Cardiac septum (tissue), 1 donor: ENCODE measurements at regions not wholly inside any gene's neighbourhood (a gene's known extent, or its start where the extent isn't known, plus 50 kb on each side); places are given as distances from the start of the nearest gene placed in this dataset.

Source experiments
- DNase-seq: peaks from one replicate; pipeline ENCODE4 v3.0.0-alpha.2; 2020; ENCODE audit warnings: low spot score
- intact Hi-C: fragments of 100-400 bp; cut with DNase I; formaldehyde crosslinking; loops from one replicate; pipeline ENCODE4 v1.14.0; 2022
- donor health status: DM: no; HTN: no; CAD: no.

- DNase-seq = no peak
- intact Hi-C loops = no loop called here
Measured at GRCh38 chr5:67437905-67438845, 241.6 kb upstream of the CD180 start.

GRCh38 chr5:67435032-67435431 is 238.4 kb upstream of the CD180 start:
- no peak for DNase-seq
- intact Hi-C loops = no loop called here

GRCh38 chr5:67434466-67434865 is 237.9 kb upstream of the CD180 start:
- no peak for DNase-seq
- intact Hi-C loops = no loop called here

- no peak for DNase-seq
- intact Hi-C loops = no loop called here
Measured at GRCh38 chr5:67432606-67433005, 236.0 kb upstream of the CD180 start.

DNA sequence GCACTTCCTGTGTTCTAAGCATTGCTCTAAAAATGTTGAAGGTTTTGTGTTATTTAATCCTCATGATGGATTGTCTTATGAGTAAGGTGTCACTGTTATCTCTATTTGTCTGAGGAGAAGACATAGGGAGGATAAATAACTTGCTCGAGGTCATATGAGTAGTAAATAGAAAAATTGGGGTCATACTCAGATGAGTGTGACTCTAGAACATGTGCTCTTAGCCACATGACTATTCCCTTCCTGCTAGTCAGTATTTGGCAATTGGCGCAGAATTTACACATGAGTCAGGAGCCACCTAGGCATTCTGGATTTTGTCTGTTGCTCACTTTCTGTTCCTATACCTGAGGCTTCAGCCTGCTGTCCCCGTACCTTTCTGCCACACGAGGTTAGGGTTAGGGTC is 234.6 kb upstream of the CD180 start:
- intact Hi-C loops = no loop called here

GRCh38 chr5:67427850-67428298 is 231.3 kb upstream of the CD180 start:
- no peak for DNase-seq
- intact Hi-C loops = no loop called here

More for the DNA sequence above, 234.6 kb upstream of the CD180 start:
- DNase-seq = no peak

DNA sequence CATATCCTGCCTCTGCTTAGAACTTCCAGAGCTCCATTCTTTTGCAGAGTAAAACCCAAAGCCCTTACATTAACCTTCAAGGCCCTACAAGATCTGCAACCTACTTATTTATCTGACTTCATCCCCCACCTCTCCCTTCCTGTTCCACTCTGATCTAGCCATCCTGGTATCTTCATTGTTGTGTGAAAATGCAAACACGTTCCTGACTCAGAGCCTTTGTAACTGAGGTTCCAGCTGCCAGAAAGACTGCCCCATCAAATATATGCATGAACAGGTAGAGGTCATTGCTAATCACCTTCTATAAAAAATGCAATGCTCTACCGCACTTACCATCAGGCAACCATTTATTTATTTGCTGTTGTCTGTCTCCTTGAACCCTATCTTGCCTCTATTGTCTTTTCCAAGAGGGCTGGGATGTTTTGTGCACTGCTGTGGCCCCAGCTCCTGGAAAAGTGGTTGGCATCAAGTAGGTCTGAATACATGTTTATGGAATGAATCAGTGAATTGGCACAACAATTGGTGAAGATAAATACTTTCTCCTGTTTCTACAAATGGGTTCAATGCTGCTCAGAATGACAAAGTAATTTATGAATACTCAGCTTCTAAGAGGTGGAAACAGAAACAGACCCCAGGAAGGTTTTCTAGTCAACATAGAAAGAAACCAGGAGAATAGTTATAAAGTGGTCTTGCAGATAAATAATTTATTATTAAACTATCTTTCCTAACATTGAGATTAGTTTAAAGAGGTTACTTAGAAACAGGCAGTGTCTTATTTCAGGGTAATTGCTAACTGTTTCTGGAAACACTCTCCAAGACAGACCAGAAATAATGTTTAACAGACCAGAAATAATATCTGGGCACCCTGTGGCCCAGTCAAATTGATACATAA is 230.6 kb upstream of the CD180 start:
- no peak for DNase-seq
- intact Hi-C loops = no loop called here

DNA sequence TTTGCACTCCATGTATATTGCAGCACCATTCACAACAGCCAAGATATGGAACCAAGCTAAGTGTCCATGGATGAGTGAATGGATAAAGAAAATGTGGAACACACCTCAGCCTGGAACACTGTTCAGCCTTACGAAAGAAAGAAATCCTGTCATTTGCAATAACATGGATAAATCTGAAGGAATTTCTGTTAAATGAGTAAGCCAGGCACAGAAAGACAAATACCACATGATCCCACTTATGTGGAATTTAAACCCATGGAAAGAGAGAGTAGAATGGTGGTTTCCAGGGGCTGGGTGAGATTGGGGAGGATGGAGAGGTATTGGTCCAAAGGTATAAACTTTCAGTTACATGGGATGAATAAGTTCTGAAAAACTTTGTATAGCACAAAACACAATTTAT is 228.9 kb upstream of the CD180 start:
- no peak for DNase-seq
- intact Hi-C loops = no loop called here

DNA sequence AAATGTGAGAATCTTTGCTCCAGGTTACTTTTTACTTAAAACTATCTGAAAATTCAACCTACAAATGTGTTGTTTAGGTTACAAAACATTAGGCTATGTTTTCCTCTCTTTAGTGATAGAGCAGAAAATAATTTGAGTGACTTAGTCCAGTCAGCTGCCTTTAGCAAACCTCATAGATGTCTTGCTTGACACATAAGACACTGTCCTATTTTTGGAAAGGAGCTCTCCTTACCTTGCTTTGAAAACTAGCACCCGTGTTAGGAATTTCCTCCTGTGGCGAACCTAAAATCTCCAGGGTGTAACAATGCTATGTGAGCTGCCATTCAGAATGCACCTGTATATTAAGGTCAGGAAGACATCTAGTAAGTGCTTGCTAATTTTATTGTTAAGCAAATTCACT is 221.2 kb upstream of the CD180 start:
- DNase-seq = no peak
- intact Hi-C loops = no loop called here

DNA sequence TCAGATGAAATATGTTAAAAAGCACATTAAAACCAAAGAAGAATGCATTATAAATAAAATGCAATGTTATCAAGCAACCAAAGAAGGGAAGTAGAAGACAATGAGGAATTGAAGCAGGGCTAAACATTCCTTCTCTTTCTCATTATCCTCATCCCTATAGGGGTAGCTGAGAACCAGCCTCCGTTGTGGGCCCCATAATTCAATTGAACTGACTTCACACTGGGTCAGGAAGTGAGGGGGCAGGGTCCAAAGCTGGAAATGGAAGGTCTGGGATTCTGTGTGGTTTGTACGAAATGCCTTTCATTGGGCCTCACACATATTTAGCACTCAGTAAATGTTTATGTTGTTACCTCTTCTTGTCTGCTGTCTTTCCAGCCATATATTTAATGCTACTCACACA is 220.4 kb upstream of the CD180 start:
- no peak for DNase-seq
- intact Hi-C loops = no loop called here

GRCh38 chr5:67416133-67416937 is 219.7 kb upstream of the CD180 start:
- DNase-seq = no peak
- intact Hi-C loops = no loop called here

- no peak for DNase-seq
- intact Hi-C loops = no loop called here
Measured at GRCh38 chr5:67414712-67415111, 218.1 kb upstream of the CD180 start.

- no peak for DNase-seq
Measured at GRCh38 chr5:67413721-67414120, 217.1 kb upstream of the CD180 start.

GRCh38 chr5:67409126-67409777 is 212.7 kb upstream of the CD180 start:
- no peak for DNase-seq
- intact Hi-C loops = no loop called here

More at GRCh38 chr5:67413721-67414120, 217.1 kb upstream of the CD180 start:
- intact Hi-C loops = no loop called here

- intact Hi-C loops = no loop called here
Measured at GRCh38 chr5:67407979-67408378, 211.4 kb upstream of the CD180 start.

GRCh38 chr5:67405755-67406154 is 209.2 kb upstream of the CD180 start:
- intact Hi-C loops = no loop called here

More at GRCh38 chr5:67407979-67408378, 211.4 kb upstream of the CD180 start:
- no peak for DNase-seq

GRCh38 chr5:67405101-67405364 is 208.4 kb upstream of the CD180 start:
- intact Hi-C loops = no loop called here
- no peak for DNase-seq

More at GRCh38 chr5:67405755-67406154, 209.2 kb upstream of the CD180 start:
- no peak for DNase-seq

DNA sequence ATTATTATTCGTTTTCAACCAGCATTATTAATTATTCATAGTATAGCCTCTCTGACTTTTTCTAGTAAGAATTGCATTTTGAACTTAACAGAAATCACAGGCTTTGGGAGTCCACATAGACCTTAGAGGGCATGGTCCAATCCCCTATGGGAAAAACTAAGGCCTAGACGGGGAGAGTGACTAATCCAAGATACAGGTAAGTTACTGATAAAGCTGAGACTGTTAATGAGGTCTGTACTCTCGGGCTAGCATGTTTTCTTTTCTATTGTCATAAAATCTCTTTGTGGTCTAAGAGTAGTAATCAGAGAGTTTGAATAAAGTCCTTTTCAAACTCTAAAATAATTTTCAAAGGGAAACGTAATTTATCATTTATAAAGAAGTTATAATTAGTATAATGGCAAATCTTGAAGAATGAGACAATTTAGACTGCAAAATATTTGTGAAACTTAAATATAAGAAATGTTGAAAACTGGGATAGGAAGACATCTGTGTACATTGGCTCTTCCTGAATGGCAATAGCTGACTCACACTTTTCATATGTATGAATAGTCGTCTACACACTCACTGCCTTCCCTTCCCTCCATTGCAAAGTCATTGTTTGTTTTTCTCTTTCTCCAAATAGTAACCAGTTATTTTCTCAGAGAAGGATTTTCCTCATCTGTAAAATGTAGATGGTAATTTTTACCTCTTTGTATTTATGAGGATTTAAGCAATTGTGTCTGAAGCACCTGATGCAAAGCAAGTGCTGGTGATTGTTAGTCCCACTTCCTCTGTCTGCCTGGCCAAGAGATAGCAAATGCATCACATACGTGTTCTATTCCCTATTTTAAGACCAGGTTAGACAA is 207.9 kb upstream of the CD180 start:
- intact Hi-C loops = no loop called here
- no peak for DNase-seq
